ENCODE measurements at regions not wholly inside any gene's neighbourhood (a gene's known extent, or its start where the extent isn't known, plus 50 kb on each side); places are given as distances from the start of the nearest gene placed in this dataset.

GRCh38 chrX:134747006-134747405 is 50.0 kb downstream of the PABIR2 start:
- no peak for DNase-seq

- DNase-seq: peak; percentile 48
Observed at GRCh38 chrX:134746410-134746785, 50.6 kb downstream of the PABIR2 start.

- DNase-seq: no peak
Observed at GRCh38 chrX:134745636-134746409, 51.2 kb downstream of the PABIR2 start.

- DNase-seq: peak; percentile 75
Observed at GRCh38 chrX:134743091-134743490, 53.9 kb downstream of the PABIR2 start.

GRCh38 chrX:134742573-134742972 is 54.4 kb downstream of the PABIR2 start:
- no peak for DNase-seq

- DNase-seq: no peak
Observed at GRCh38 chrX:134741746-134742145, 55.3 kb downstream of the PABIR2 start.

- no peak for DNase-seq
Observed at GRCh38 chrX:134738986-134739740, 57.8 kb downstream of the PABIR2 start.

GRCh38 chrX:134738445-134738844 is 58.6 kb downstream of the PABIR2 start:
- no peak for DNase-seq

- DNase-seq: no peak
Observed at GRCh38 chrX:134737721-134738369, 59.2 kb downstream of the PABIR2 start.

GRCh38 chrX:134737061-134737460 is 59.9 kb downstream of the PABIR2 start:
- DNase-seq: peak; percentile 28

GRCh38 chrX:134736356-134736755 is 60.6 kb downstream of the PABIR2 start:
- no peak for DNase-seq

GRCh38 chrX:134735015-134735414 is 62.0 kb downstream of the PABIR2 start:
- DNase-seq: no peak

GRCh38 chrX:134734466-134734952 is 62.5 kb downstream of the PABIR2 start:
- peak; percentile 96 for DNase-seq

GRCh38 chrX:134733591-134733990 is 63.4 kb downstream of the PABIR2 start:
- DNase-seq: no peak

GRCh38 chrX:134732676-134733075 is 64.3 kb downstream of the PABIR2 start:
- DNase-seq: no peak

GRCh38 chrX:134732152-134732551 is 64.9 kb downstream of the PABIR2 start:
- no peak for DNase-seq

GRCh38 chrX:134727363-134727762 is 69.1 kb upstream of the PLAC1 start:
- DNase-seq: no peak

GRCh38 chrX:134725103-134725690 is 66.9 kb upstream of the PLAC1 start:
- DNase-seq: no peak

- DNase-seq: peak; percentile 32
Observed at GRCh38 chrX:134721766-134722532, 63.7 kb upstream of the PLAC1 start.

GRCh38 chrX:134718966-134719317 is 60.7 kb upstream of the PLAC1 start:
- DNase-seq: peak; percentile 21

GRCh38 chrX:134718105-134718965 is 60.1 kb upstream of the PLAC1 start:
- peak; percentile 96 for DNase-seq
